MM.1S (cell line): ENCODE measurements at regions not wholly inside any gene's neighbourhood (a gene's known extent, or its start where the extent isn't known, plus 50 kb on each side); places are given as distances from the start of the nearest gene placed in this dataset.

Source experiments
- EZH2 ChIP-seq: fragments of 300-600 bp; sonication (generic); optimal IDR thresholded peaks from 2 replicates; pipeline ENCODE3; 2017; ENCODE audit warnings: low read depth, mild to moderate bottlenecking, antibody characterized with exemption, low read length, mixed read lengths
- EZH2phosphoT487 ChIP-seq: fragments of 300-600 bp; sonication (generic); IDR thresholded peaks from 2 replicates; pipeline ENCODE4 v1.6.1; 2018; ENCODE audit warnings: antibody characterized with exemption, low read length
- TF ChIP-seq, protein P1 (sequence below): fragments of 300-600 bp; sonication (generic); IDR thresholded peaks from 2 replicates; pipeline ENCODE4 v1.5.1; 2016; ENCODE audit warnings: antibody characterized with exemption, low read length, mixed read lengths

GRCh38 chr7:47154791-47155190 lies 427.1 kb downstream of the TNS3 start:
- TF ChIP-seq EZH2 (no peak), EZH2phosphoT487 (no peak)
- TF ChIP-seq, protein P1, sequence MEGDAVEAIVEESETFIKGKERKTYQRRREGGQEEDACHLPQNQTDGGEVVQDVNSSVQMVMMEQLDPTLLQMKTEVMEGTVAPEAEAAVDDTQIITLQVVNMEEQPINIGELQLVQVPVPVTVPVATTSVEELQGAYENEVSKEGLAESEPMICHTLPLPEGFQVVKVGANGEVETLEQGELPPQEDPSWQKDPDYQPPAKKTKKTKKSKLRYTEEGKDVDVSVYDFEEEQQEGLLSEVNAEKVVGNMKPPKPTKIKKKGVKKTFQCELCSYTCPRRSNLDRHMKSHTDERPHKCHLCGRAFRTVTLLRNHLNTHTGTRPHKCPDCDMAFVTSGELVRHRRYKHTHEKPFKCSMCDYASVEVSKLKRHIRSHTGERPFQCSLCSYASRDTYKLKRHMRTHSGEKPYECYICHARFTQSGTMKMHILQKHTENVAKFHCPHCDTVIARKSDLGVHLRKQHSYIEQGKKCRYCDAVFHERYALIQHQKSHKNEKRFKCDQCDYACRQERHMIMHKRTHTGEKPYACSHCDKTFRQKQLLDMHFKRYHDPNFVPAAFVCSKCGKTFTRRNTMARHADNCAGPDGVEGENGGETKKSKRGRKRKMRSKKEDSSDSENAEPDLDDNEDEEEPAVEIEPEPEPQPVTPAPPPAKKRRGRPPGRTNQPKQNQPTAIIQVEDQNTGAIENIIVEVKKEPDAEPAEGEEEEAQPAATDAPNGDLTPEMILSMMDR: no peak
